HG03432 (cell line): ENCODE measurements at regions not wholly inside any gene's neighbourhood (a gene's known extent, or its start where the extent isn't known, plus 50 kb on each side); places are given as distances from the start of the nearest gene placed in this dataset.

Source experiments
- ATAC-seq: cut with Tn5 transposase; IDR thresholded peaks from one replicate; pipeline ENCODE4 v1.9.1; 2021; ENCODE audit warnings: mild to moderate bottlenecking, moderate library complexity; ENCODE audit not compliant: unreplicated experiment

GRCh38 chr6:62345446-62345845 is 59.4 kb upstream of the KHDRBS2 start:
- no peak for ATAC-seq

- ATAC-seq: no peak
These were observed 58.8 kb upstream of the KHDRBS2 start for GRCh38 chr6:62344850-62345249.

GRCh38 chr6:62338477-62338876 is 52.5 kb upstream of the KHDRBS2 start:
- ATAC-seq: no peak
